Choroid plexus epithelial cell (primary cell): ENCODE measurements at regions not wholly inside any gene's neighbourhood (a gene's known extent, or its start where the extent isn't known, plus 50 kb on each side); places are given as distances from the start of the nearest gene placed in this dataset.
A peak's percentile ranks its signal among the peaks of the same experiment; 100 is the strongest.

Experiments
- DNase-seq: peaks from one replicate; pipeline ENCODE4 v3.0.0-alpha.2; 2010; ENCODE audit warnings: low read depth
- H3K4me3 ChIP-seq: 2 replicates; pipeline ENCODE4 v1.5.1; 2011; ENCODE audit warnings: low read depth, mild to moderate bottlenecking, control low read depth, low read length, moderate library complexity
- TF ChIP-seq, protein P1 (sequence below): conservative IDR thresholded peaks from 2 replicates; pipeline ENCODE4 v1.5.1; 2011; ENCODE audit warnings: low read depth, mild to moderate bottlenecking, control low read depth, inconsistent platforms, low read length, moderate library complexity

DNA sequence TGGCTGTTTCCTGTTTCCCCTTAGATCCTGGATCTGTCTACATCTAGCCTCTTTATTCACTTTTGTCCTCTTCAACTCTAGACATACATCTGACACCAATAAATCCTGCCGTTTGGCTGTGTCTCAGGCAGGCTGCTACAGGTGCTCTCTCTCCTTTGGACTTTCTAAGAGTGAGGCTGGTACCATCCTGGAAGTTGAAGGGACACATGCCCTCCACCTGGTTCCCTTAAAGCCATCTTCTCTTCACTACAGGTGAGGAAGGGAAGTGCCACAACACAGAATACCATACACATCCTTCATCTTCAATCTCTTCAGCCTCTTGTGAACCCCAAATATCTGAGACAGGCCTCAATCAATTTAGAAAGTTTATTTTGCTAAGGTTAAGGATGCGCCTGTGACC, 137.9 kb downstream of the BACH1 start:
- no peak for DNase-seq
- TF ChIP-seq, protein P1, sequence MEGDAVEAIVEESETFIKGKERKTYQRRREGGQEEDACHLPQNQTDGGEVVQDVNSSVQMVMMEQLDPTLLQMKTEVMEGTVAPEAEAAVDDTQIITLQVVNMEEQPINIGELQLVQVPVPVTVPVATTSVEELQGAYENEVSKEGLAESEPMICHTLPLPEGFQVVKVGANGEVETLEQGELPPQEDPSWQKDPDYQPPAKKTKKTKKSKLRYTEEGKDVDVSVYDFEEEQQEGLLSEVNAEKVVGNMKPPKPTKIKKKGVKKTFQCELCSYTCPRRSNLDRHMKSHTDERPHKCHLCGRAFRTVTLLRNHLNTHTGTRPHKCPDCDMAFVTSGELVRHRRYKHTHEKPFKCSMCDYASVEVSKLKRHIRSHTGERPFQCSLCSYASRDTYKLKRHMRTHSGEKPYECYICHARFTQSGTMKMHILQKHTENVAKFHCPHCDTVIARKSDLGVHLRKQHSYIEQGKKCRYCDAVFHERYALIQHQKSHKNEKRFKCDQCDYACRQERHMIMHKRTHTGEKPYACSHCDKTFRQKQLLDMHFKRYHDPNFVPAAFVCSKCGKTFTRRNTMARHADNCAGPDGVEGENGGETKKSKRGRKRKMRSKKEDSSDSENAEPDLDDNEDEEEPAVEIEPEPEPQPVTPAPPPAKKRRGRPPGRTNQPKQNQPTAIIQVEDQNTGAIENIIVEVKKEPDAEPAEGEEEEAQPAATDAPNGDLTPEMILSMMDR: no peak
- no peak overlapping the region for H3K4me3 ChIP-seq

DNA sequence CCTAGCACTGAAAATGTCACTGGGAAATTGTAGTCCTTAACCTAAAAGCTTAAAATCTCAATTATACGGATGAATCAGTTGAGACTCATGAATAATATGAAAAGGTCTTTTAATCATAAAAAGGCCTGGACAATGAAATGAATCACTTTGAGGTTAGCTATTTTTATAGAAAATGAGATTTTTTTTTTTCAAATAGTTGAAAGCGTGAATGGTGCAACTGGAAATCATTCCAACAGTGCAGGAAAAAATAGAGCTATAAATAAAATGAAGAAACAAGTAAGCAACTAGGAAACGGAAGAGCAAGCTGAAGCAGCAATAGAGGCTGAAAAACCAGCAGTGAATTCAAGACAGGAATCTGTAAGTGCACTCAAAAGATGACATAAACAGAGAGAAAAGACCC, 142.9 kb downstream of the BACH1 start:
- TF ChIP-seq, protein P1: no peak
- H3K4me3 ChIP-seq: no peak overlapping the region
- DNase-seq: no peak

DNA sequence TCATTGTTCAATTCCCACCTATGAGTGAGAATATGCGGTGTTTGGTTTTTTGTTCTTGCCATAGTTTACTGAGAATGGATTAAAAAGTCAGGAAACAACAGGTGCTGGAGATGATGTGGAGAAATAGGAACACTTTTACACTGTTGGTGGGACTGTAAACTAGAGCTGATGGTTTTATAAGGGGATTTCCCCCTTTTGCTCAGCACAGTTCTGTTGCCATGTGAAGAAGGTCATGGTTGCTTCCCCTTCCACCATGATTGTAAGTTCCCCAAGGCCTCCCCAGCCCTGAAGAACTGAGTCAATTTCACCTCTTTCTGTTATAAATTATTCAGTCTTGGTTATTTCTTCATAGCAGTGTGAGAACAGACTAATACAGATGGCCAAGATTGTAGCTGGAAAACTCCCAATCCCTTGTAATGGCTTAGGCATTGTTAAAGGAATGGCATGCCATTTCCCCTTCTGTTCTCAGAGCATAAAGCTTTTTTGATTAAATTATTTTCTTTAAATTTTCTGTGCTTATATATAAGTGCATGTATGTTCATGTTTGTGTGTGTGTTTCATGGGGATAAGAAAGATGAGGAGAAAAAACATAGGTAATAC, 144.8 kb downstream of the BACH1 start:
- no peak overlapping the region for H3K4me3 ChIP-seq
- TF ChIP-seq, protein P1: no peak
- DNase-seq: no peak

DNA sequence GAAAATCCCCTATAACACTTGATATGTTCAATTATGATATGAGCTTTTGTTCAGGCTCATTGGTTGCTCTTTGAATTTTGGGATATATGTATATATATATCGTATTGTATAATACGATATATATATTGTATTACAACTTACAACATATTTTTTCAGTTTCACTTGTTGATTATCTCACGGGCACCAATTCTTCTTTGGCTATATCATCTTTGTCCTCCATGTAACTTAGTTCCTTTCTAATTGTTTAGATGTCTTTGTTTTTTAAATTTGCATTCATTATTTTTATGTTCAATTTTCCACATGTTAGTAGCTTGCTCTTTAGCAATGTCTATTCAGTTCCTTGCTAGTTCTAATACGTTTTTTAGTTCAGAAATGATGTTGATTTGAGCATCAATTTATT, 150.0 kb downstream of the BACH1 start:
- TF ChIP-seq, protein P1: no peak
- no peak overlapping the region for H3K4me3 ChIP-seq
- DNase-seq: no peak

DNA sequence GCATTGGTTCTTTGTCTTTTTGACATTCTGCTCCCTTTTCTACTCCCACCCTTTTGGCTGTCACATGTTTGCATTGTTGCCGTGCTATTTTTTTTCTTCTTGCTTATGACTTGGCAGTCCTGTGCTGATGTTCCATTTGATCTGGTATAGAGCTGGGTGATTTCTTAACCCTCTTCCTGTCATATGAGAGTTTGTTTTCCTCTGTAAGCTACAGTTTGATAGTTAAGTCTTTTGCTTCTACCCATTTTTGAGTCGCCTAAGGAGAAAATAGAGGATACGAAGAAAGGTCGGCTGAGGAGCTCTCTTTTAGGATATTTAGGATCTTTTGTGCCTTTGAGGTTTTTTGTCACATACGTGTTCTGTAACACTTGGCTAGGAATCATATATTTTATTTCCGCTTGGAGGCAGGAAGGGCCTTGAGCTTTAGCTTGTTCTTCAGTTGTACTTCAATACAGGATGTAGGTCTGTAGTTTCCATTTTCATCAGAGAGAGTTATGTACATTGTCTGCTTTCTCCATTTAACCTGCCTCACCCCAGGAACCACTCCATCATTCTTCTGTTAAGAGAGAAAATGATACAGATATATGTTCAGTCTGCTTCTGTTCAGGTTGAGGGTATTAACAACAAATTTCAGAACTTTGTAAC, 150.7 kb downstream of the BACH1 start:
- H3K4me3 ChIP-seq: no peak overlapping the region
- TF ChIP-seq, protein P1: no peak
- DNase-seq: peak; percentile 46

DNA sequence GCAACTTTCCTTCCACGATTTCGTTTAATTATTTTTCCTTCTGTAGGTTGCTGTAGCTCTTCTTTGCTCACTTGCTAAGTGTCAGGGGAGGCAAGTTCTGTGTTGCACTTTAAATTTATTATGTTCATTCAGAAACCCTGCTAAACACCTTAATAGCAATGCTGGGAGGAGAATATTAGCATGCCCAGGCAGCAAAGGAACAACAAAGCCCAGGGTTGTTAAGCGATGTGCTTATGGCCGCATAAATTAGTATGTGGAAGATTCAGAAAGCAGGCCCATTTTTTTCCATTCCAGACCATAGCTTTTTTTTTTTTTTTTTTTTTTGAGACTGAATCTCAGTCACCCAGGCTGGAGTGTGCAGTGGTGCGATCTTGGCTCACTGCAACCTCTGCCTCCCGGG, 151.3 kb downstream of the BACH1 start:
- no peak for DNase-seq
- H3K4me3 ChIP-seq: no peak overlapping the region
- TF ChIP-seq, protein P1: no peak

DNA sequence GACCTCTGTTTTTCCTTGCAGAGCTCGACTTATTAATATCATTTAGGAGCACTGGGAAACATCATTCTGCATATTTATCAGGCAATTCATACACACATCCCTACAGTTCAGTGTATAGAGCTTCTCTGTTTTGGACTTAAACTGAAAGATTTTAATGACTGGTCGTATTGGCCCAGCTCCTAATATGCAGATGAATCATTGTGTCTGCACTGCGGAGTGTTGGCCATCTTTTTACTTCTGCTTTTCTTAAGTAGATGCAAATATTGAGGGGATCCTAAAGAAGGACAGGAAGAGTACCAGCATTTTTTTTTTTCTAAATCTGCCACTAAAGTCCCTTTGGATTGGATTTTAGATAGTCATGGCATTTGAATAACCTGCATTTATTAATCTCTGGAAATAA, 154.8 kb downstream of the BACH1 start:
- DNase-seq: no peak
- H3K4me3 ChIP-seq: no peak overlapping the region
- TF ChIP-seq, protein P1: no peak
